Subcutaneous abdominal adipose tissue (tissue), 5 donors: ENCODE measurements at regions not wholly inside any gene's neighbourhood (a gene's known extent, or its start where the extent isn't known, plus 50 kb on each side); places are given as distances from the start of the nearest gene placed in this dataset.

Source experiments
- H3K27ac ChIP-seq: one replicate; pipeline ENCODE4 v1.7.0; 2013; ENCODE audit warnings: low read depth, mild to moderate bottlenecking, inconsistent platforms, low read length, moderate library complexity
- H3K27me3 ChIP-seq, 5 donors: one replicate each; pipeline ENCODE4 v1.7.0; 2013; ENCODE audit warnings: low read length in 5 of 5, inconsistent platforms in 1 of 5; ENCODE audit not compliant: control insufficient read depth in 5 of 5, insufficient read depth in 4 of 5
- H3K36me3 ChIP-seq, 5 donors: one replicate each; pipeline ENCODE4 v1.7.0; 2013; ENCODE audit warnings: low read length in 5 of 5; ENCODE audit not compliant: control insufficient read depth in 5 of 5, insufficient read depth in 5 of 5
- H3K4me1 ChIP-seq, 5 donors: one replicate each; pipeline ENCODE4 v1.7.0; 2013; ENCODE audit warnings: low read length in 5 of 5, mild to moderate bottlenecking in 3 of 5, moderate library complexity in 1 of 5; ENCODE audit not compliant: control insufficient read depth in 5 of 5, insufficient read depth in 5 of 5
- H3K4me3 ChIP-seq, 5 donors: one replicate each; pipeline ENCODE4 v1.7.0; 2013; ENCODE audit warnings: low read length in 5 of 5, low read depth in 1 of 5
- H3K9ac ChIP-seq, 5 donors: one replicate each; pipeline ENCODE4 v1.7.0; 2013; ENCODE audit warnings: low read length in 5 of 5, mild to moderate bottlenecking in 4 of 5, moderate library complexity in 3 of 5
- H3K9me3 ChIP-seq, 5 donors: one replicate each; pipeline ENCODE4 v1.7.0; 2013; ENCODE audit warnings: low read length in 5 of 5; ENCODE audit not compliant: control insufficient read depth in 5 of 5
- donor health status: healthy.
- donor health status: healthy.
- donor health status: healthy.
- donor health status: healthy.
- donor health status: healthy.

GRCh38 chr10:129339191-129339590 is 127.8 kb upstream of the MGMT start:
- H3K4me3 ChIP-seq: no peak overlapping the region
- H3K36me3 ChIP-seq: no peaks in the 10 kb centered on the region
- H3K4me1 ChIP-seq: peaks cover 0 to 9% (median 3%) of the 10 kb centered on the region in 5 donors
- no peaks in the 10 kb centered on the region for H3K9me3 ChIP-seq
- no peak overlapping the region for H3K27ac ChIP-seq
- H3K9ac ChIP-seq: no peak overlapping the region
- H3K27me3 ChIP-seq: no peaks in the 10 kb centered on the region

- H3K27me3 ChIP-seq: no peaks in the 10 kb centered on the region
- no peak overlapping the region for H3K4me3 ChIP-seq
- H3K9ac ChIP-seq: no peak overlapping the region
- H3K4me1 ChIP-seq: peaks cover 0 to 9% (median 3%) of the 10 kb centered on the region in 5 donors
- no peaks in the 10 kb centered on the region for H3K9me3 ChIP-seq
- H3K27ac ChIP-seq: no peak overlapping the region
- no peaks in the 10 kb centered on the region for H3K36me3 ChIP-seq
Measured at GRCh38 chr10:129339841-129340240, 127.2 kb upstream of the MGMT start.

GRCh38 chr10:129341087-129341486 is 126.0 kb upstream of the MGMT start:
- H3K4me1 ChIP-seq: peaks cover 0 to 9% (median 3%) of the 10 kb centered on the region in 5 donors

GRCh38 chr10:129342385-129342784 is 124.7 kb upstream of the MGMT start:
- peaks cover 0 to 2% (median 0%) of the 10 kb centered on the region in 5 donors for H3K9me3 ChIP-seq
- no peak overlapping the region for H3K27ac ChIP-seq
- H3K36me3 ChIP-seq: no peaks in the 10 kb centered on the region
- H3K4me1 ChIP-seq: peaks cover 0 to 3% (median 2%) of the 10 kb centered on the region in 5 donors
- H3K4me3 ChIP-seq: no peak overlapping the region
- no peaks in the 10 kb centered on the region for H3K27me3 ChIP-seq
- H3K9ac ChIP-seq: no peak overlapping the region

More at GRCh38 chr10:129341087-129341486, 126.0 kb upstream of the MGMT start:
- H3K9ac ChIP-seq: no peak overlapping the region
- H3K36me3 ChIP-seq: no peaks in the 10 kb centered on the region
- no peak overlapping the region for H3K27ac ChIP-seq
- no peaks in the 10 kb centered on the region for H3K27me3 ChIP-seq
- no peak overlapping the region for H3K4me3 ChIP-seq
- H3K9me3 ChIP-seq: peaks cover 0 to 2% (median 0%) of the 10 kb centered on the region in 5 donors

GRCh38 chr10:129343141-129343540 is 123.9 kb upstream of the MGMT start:
- Histone ChIP-seq H3K9me3 (peaks cover 0 to 2% (median 0%) of the 10 kb centered on the region in 5 donors), H3K27ac (no peak overlapping the region), H3K4me1 (no peaks in the 10 kb centered on the region), H3K27me3 (no peaks in the 10 kb centered on the region), H3K36me3 (no peaks in the 10 kb centered on the region), H3K4me3 (no peak overlapping the region), H3K9ac (no peak overlapping the region)

GRCh38 chr10:129344103-129344502 is 122.9 kb upstream of the MGMT start:
- no peaks in the 10 kb centered on the region for H3K27me3 ChIP-seq
- H3K9ac ChIP-seq: no peak overlapping the region
- H3K4me1 ChIP-seq: no peaks in the 10 kb centered on the region
- no peak overlapping the region for H3K27ac ChIP-seq
- H3K9me3 ChIP-seq: peaks cover 0 to 2% (median 0%) of the 10 kb centered on the region in 5 donors
- no peaks in the 10 kb centered on the region for H3K36me3 ChIP-seq
- no peak overlapping the region for H3K4me3 ChIP-seq

GRCh38 chr10:129344731-129345355 is 122.2 kb upstream of the MGMT start:
- Histone ChIP-seq H3K4me1 (peaks cover 0 to 2% (median 0%) of the 10 kb centered on the region in 5 donors), H3K9me3 (peaks cover 0 to 2% (median 0%) of the 10 kb centered on the region in 5 donors), H3K9ac (no peak overlapping the region), H3K4me3 (no peak overlapping the region), H3K27me3 (no peaks in the 10 kb centered on the region), H3K27ac (no peak overlapping the region), H3K36me3 (no peaks in the 10 kb centered on the region)

- Histone ChIP-seq H3K4me3 (no peak overlapping the region), H3K9me3 (peaks cover 0 to 2% (median 0%) of the 10 kb centered on the region in 5 donors), H3K27me3 (no peaks in the 10 kb centered on the region), H3K9ac (no peak overlapping the region), H3K36me3 (no peaks in the 10 kb centered on the region), H3K4me1 (peaks cover 0 to 5% (median 0%) of the 10 kb centered on the region in 5 donors), H3K27ac (no peak overlapping the region)
Measured at GRCh38 chr10:129345763-129346162, 121.3 kb upstream of the MGMT start.

GRCh38 chr10:129350690-129351089 is 116.4 kb upstream of the MGMT start:
- Histone ChIP-seq H3K27ac (no peak overlapping the region), H3K4me1 (peaks cover 0 to 5% (median 0%) of the 10 kb centered on the region in 5 donors), H3K9ac (no peak overlapping the region), H3K27me3 (no peaks in the 10 kb centered on the region), H3K4me3 (no peak overlapping the region), H3K9me3 (peaks cover 0 to 3% (median 2%) of the 10 kb centered on the region in 5 donors), H3K36me3 (no peaks in the 10 kb centered on the region)

- Histone ChIP-seq H3K9ac (no peak overlapping the region), H3K9me3 (peaks cover 0 to 15% (median 11%) of the 10 kb centered on the region in 5 donors), H3K36me3 (no peaks in the 10 kb centered on the region), H3K27me3 (no peaks in the 10 kb centered on the region), H3K4me1 (peaks cover 0 to 5% (median 0%) of the 10 kb centered on the region in 5 donors), H3K27ac (no peak overlapping the region), H3K4me3 (no peak overlapping the region)
Measured at GRCh38 chr10:129353101-129353500, 113.9 kb upstream of the MGMT start.
